ENCODE measurements at regions not wholly inside any gene's neighbourhood (a gene's known extent, or its start where the extent isn't known, plus 50 kb on each side); places are given as distances from the start of the nearest gene placed in this dataset.

- TF ChIP-seq CTCF (IDR thresholded peaks at IDR 0.05; ENCODE audit: low read depth, low read length, missing control alignments) = no peak
- DNase-seq (ENCODE audit: extremely low read depth, low read depth) = no peak
- H3K4me3 ChIP-seq (replicated peaks; ENCODE audit: low read depth, low read length) = no peak overlapping the region
These were observed 559.5 kb upstream of the CDH11 start for GRCh38 chr16:65681406-65681805.

GRCh38 chr16:65679785-65680184, 557.9 kb upstream of the CDH11 start:
- no peak for DNase-seq (ENCODE audit: extremely low read depth, low read depth)
- no peak overlapping the region for H3K4me3 ChIP-seq (replicated peaks; ENCODE audit: low read depth, low read length)
- TF ChIP-seq CTCF (IDR thresholded peaks at IDR 0.05; ENCODE audit: low read depth, low read length, missing control alignments) = no peak

- H3K4me3 ChIP-seq (replicated peaks; ENCODE audit: low read depth, low read length) = no peak overlapping the region
- no peak for DNase-seq (ENCODE audit: extremely low read depth, low read depth)
- no peak for TF ChIP-seq CTCF (IDR thresholded peaks at IDR 0.05; ENCODE audit: low read depth, low read length, missing control alignments)
These were observed 553.3 kb upstream of the CDH11 start for GRCh38 chr16:65675161-65675560.

GRCh38 chr16:65672960-65673359, 551.1 kb upstream of the CDH11 start:
- no peak for DNase-seq (ENCODE audit: extremely low read depth, low read depth)
- no peak overlapping the region for H3K4me3 ChIP-seq (replicated peaks; ENCODE audit: low read depth, low read length)
- TF ChIP-seq CTCF (IDR thresholded peaks at IDR 0.05; ENCODE audit: low read depth, low read length, missing control alignments) = no peak

- no peak for DNase-seq (ENCODE audit: extremely low read depth, low read depth)
These were observed 549.2 kb upstream of the CDH11 start for GRCh38 chr16:65671071-65671470.

GRCh38 chr16:65668064-65668595, 546.3 kb upstream of the CDH11 start:
- H3K4me3 ChIP-seq (replicated peaks; ENCODE audit: low read depth, low read length) = no peak overlapping the region
- no peak for TF ChIP-seq CTCF (IDR thresholded peaks at IDR 0.05; ENCODE audit: low read depth, low read length, missing control alignments)

More at GRCh38 chr16:65671071-65671470, 549.2 kb upstream of the CDH11 start:
- TF ChIP-seq CTCF (IDR thresholded peaks at IDR 0.05; ENCODE audit: low read depth, low read length, missing control alignments) = no peak
- H3K4me3 ChIP-seq (replicated peaks; ENCODE audit: low read depth, low read length) = no peak overlapping the region

GRCh38 chr16:65667011-65667578, 545.2 kb upstream of the CDH11 start:
- H3K4me3 ChIP-seq (replicated peaks; ENCODE audit: low read depth, low read length) = no peak overlapping the region
- DNase-seq (ENCODE audit: extremely low read depth, low read depth) = no peak
- peak; percentile 29 for TF ChIP-seq CTCF (IDR thresholded peaks at IDR 0.05; ENCODE audit: low read depth, low read length, missing control alignments)

More at GRCh38 chr16:65668064-65668595, 546.3 kb upstream of the CDH11 start:
- no peak for DNase-seq (ENCODE audit: extremely low read depth, low read depth)
